ENCODE measurements at regions not wholly inside any gene's neighbourhood (a gene's known extent, or its start where the extent isn't known, plus 50 kb on each side); places are given as distances from the start of the nearest gene placed in this dataset.

GRCh38 chr11:11701070-11701469 is 79.3 kb upstream of the GALNT18 start:
- H3K9ac ChIP-seq, result no peak overlapping the region
- CTCF ChIA-PET, result no interaction called here
- POLR2A ChIA-PET, result no interaction called here

GRCh38 chr11:11697796-11698195 is 76.0 kb upstream of the GALNT18 start:
- H3K9me2 ChIP-seq, result no peaks in the 10 kb centered on the region
- no peaks in the 10 kb centered on the region for H3K9me3 ChIP-seq
- H2AFZ ChIP-seq (ENCODE audit: low read depth), result no peak overlapping the region
- no peaks in the 10 kb centered on the region for H4K20me1 ChIP-seq (ENCODE audit: insufficient read depth)
- no peaks in the 10 kb centered on the region for H3K27me3 ChIP-seq (ENCODE audit: insufficient read depth)
- H3K79me2 ChIP-seq (ENCODE audit: insufficient read depth), result no peaks in the 10 kb centered on the region
- H3K9ac ChIP-seq, result no peak overlapping the region
- TF ChIP-seq TAF1 (IDR thresholded peaks at IDR 0.05; ENCODE audit: borderline replicate concordance, low read depth, low read length), result no peak
- TF ChIP-seq SMC3 (IDR thresholded peaks at IDR 0.05; ENCODE audit: low read depth, low read length), result no peak
- no peak for TF ChIP-seq RFX5 (IDR thresholded peaks at IDR 0.05; ENCODE audit: low read length)
- TF ChIP-seq MEF2A (IDR thresholded peaks at IDR 0.05; ENCODE audit: borderline replicate concordance, low read depth), result no peak
- TF ChIP-seq IRF3 (IDR thresholded peaks at IDR 0.05; ENCODE audit: low read depth, low read length), result no peak
- no peak for TF ChIP-seq NFIC (IDR thresholded peaks at IDR 0.05; ENCODE audit: borderline replicate concordance)
- no peak for TF ChIP-seq MXI1 (IDR thresholded peaks at IDR 0.05; ENCODE audit: low read depth, low read length)
- no peak for TF ChIP-seq USF2 (IDR thresholded peaks at IDR 0.05; ENCODE audit: borderline replicate concordance, low read depth, low read length)
- no peak for TF ChIP-seq RCOR1 (IDR thresholded peaks at IDR 0.05; ENCODE audit: low read length)
- WGBS (ENCODE audit: low lambda C conversion rate), result 0% methylated on average over 1 of the region's 1 CpG
- ChIA-PET CTCF (no interaction called here), POLR2A (no interaction called here)
- H3K27ac ChIP-seq (ENCODE audit: low read depth in 2 of 2, low read length in 1 of 2), result no peak overlapping the region
- no peak overlapping the region for H3K4me2 ChIP-seq
- H3K36me3 ChIP-seq (replicated peaks in 1 of 2; ENCODE audit: control insufficient read depth in 1 of 2, insufficient read depth in 2 of 2, low read length in 1 of 2), result no peaks in the 10 kb centered on the region
- H3K4me3 ChIP-seq (ENCODE audit: low read depth in 2 of 2, low read length in 1 of 2), result no peak overlapping the region
- DNase-seq, result no peak
- H3K4me1 ChIP-seq (ENCODE audit: control insufficient read depth in 1 of 2, insufficient read depth in 2 of 2, low read depth in 1 of 2, low read length in 1 of 2), result peaks cover 0 to 2% of the 10 kb centered on the region in 2 experiments; a peak in 1 of 4 replicates
- H3F3A ChIP-seq (replicated peaks; ENCODE audit: insufficient read depth), result no peaks in the 10 kb centered on the region

More at GRCh38 chr11:11701070-11701469, 79.3 kb upstream of the GALNT18 start:
- no peak for DNase-seq
- Histone ChIP-seq H3K4me2 (no peak overlapping the region), H3K4me1 (ENCODE audit: control insufficient read depth in 1 of 2, insufficient read depth in 2 of 2, low read depth in 1 of 2, low read length in 1 of 2) (peaks cover 0 to 2% of the 10 kb centered on the region in 2 experiments; a peak in 1 of 4 replicates), H3K9me3 (no peaks in the 10 kb centered on the region), H3K9me2 (no peaks in the 10 kb centered on the region), H3K27me3 (ENCODE audit: insufficient read depth) (no peaks in the 10 kb centered on the region), H3K36me3 (replicated peaks in 1 of 2; ENCODE audit: control insufficient read depth in 1 of 2, insufficient read depth in 2 of 2, low read length in 1 of 2) (no peaks in the 10 kb centered on the region), H3K27ac (ENCODE audit: low read depth in 2 of 2, low read length in 1 of 2) (no peak overlapping the region), H3F3A (replicated peaks; ENCODE audit: insufficient read depth) (no peaks in the 10 kb centered on the region), H4K20me1 (ENCODE audit: insufficient read depth) (no peaks in the 10 kb centered on the region), H2AFZ (ENCODE audit: low read depth) (no peak overlapping the region), H3K4me3 (ENCODE audit: low read depth in 2 of 2, low read length in 1 of 2) (no peak overlapping the region), H3K79me2 (ENCODE audit: insufficient read depth) (no peaks in the 10 kb centered on the region)
- TF ChIP-seq RAD21 (IDR thresholded peaks at IDR 0.05; ENCODE audit: low read length), result no peak
- TF ChIP-seq ZBTB33 (IDR thresholded peaks at IDR 0.05; ENCODE audit: borderline replicate concordance, low read depth), result no peak
- no peak for TF ChIP-seq GABPA (IDR thresholded peaks at IDR 0.05; ENCODE audit: low read depth)
- TF ChIP-seq POLR2AphosphoS5 (IDR thresholded peaks at IDR 0.05; ENCODE audit: low read depth, low read length), result no peak
- no peak for TF ChIP-seq EZH2phosphoT487 (IDR thresholded peaks at IDR 0.05; ENCODE audit: borderline replicate concordance, low read depth)
- no peak for TF ChIP-seq MAX (IDR thresholded peaks at IDR 0.05; ENCODE audit: low read depth)
- TF ChIP-seq USF2 (IDR thresholded peaks at IDR 0.05; ENCODE audit: borderline replicate concordance, low read depth, low read length), result no peak
- TF ChIP-seq TEAD4 (IDR thresholded peaks at IDR 0.05; ENCODE audit: borderline replicate concordance, insufficient read depth), result no peak
- 31% methylated on average over 4 of the region's 4 CpGs for WGBS (ENCODE audit: low lambda C conversion rate)

Data from SK-N-SH (cell line).